Smooth muscle cell (in vitro differentiated cells): ENCODE measurements at regions not wholly inside any gene's neighbourhood (a gene's known extent, or its start where the extent isn't known, plus 50 kb on each side); places are given as distances from the start of the nearest gene placed in this dataset.

Experiments used
- DNase-seq: peaks from one replicate; lab custom pipeline; 2025; ENCODE audit not compliant: unreplicated experiment; lab: John Stamatoyannopoulos, UW
- H2AFZ ChIP-seq: fragments of 200-600 bp; sonication (generic); 2 replicates; pipeline ENCODE4 v1.6.0; 2016; ENCODE audit warnings: antibody characterized with exemption, low read depth, mild to moderate bottlenecking
- H3F3A ChIP-seq: fragments of 200-600 bp; sonication (generic); 2 replicates; pipeline ENCODE4 v1.6.0; 2017; ENCODE audit warnings: antibody characterized with exemption, low read depth
- H3K27ac ChIP-seq: fragments of 200-600 bp; sonication (generic); 2 replicates; pipeline ENCODE4 v1.5.1; 2016; ENCODE audit warnings: low read depth, mild to moderate bottlenecking
- H3K27me3 ChIP-seq: fragments of 200-600 bp; sonication (generic); 2 replicates; pipeline ENCODE4 v1.6.1; 2016; ENCODE audit warnings: low read depth, mild to moderate bottlenecking
- H3K36me3 ChIP-seq: fragments of 200-600 bp; sonication (generic); 2 replicates; pipeline ENCODE4 v1.5.1; 2016; ENCODE audit warnings: low read depth
- H3K4me1 ChIP-seq: fragments of 200-600 bp; sonication (generic); 2 replicates; pipeline ENCODE4 v1.5.1; 2016; ENCODE audit warnings: low read depth
- H3K4me2 ChIP-seq: fragments of 200-600 bp; sonication (generic); 2 replicates; pipeline ENCODE4 v1.6.0; 2016; ENCODE audit warnings: mild to moderate bottlenecking
- H3K4me3 ChIP-seq: fragments of 200-600 bp; sonication (generic); 2 replicates; pipeline ENCODE4 v1.5.1; 2016; ENCODE audit warnings: mild to moderate bottlenecking
- H3K79me2 ChIP-seq: fragments of 200-600 bp; sonication (generic); 2 replicates; pipeline ENCODE4 v1.6.0; 2016; ENCODE audit warnings: low read depth, mild to moderate bottlenecking
- H3K9ac ChIP-seq: fragments of 200-600 bp; sonication (generic); 2 replicates; pipeline ENCODE4 v1.6.0; 2016; ENCODE audit warnings: low read depth
- H3K9me3 ChIP-seq: fragments of 200-600 bp; sonication (generic); replicated peaks from 2 replicates; pipeline ENCODE4 v1.5.1; 2016; ENCODE audit warnings: low read depth
- H4K20me1 ChIP-seq: fragments of 200-600 bp; sonication (generic); 2 replicates; pipeline ENCODE4 v1.6.0; 2016; ENCODE audit warnings: low read depth
- WGBS: methylation state at CpG from one replicate; pipeline ENCODE4 v1.1.7; 2016; ENCODE audit warnings: low lambda C conversion rate; 5-methylcytosine and 5-hydroxymethylcytosine counted together
- TF ChIP-seq, protein P1 (sequence below): fragments of 200-600 bp; sonication (generic); IDR thresholded peaks from 2 replicates; pipeline ENCODE4 v1.5.1; 2017; ENCODE audit warnings: borderline replicate concordance, mild to moderate bottlenecking, antibody characterized with exemption; ENCODE audit not compliant: insufficient read depth, poor library complexity, severe bottlenecking

DNA sequence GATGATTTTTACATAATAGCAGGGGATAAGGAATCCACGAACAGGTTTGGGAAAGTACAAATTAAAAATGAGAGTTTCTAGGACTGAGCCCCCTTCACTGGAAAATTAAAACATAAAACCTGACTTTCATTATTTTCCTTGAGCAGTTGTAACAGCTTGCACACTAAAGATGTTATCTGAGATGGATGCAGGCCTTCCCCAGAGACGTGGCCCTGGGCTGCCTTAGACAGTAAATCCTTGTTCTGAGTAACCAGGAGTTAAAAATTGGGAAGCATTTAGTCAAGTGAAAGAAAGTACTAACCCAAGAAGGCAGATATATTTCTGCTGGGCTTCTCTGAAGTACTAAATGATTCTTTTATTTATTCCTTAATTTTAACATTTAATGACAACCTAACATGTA, 432.2 kb upstream of the KIF2B start:
- WGBS = 62% methylated on average over 2 of the region's 2 CpGs
- Histone ChIP-seq H2AFZ (no peak overlapping the region), H3K4me2 (no peak overlapping the region), H3K9ac (no peak overlapping the region), H3K4me1 (no peaks in the 10 kb centered on the region), H3K36me3 (no peaks in the 10 kb centered on the region), H3K4me3 (no peak overlapping the region), H3K27ac (no peak overlapping the region), H3K79me2 (no peaks in the 10 kb centered on the region), H3K9me3 (no peaks in the 10 kb centered on the region), H3F3A (no peaks in the 10 kb centered on the region), H4K20me1 (no peaks in the 10 kb centered on the region), H3K27me3 (no peaks in the 10 kb centered on the region)
- DNase-seq = no peak
- TF ChIP-seq, protein P1, sequence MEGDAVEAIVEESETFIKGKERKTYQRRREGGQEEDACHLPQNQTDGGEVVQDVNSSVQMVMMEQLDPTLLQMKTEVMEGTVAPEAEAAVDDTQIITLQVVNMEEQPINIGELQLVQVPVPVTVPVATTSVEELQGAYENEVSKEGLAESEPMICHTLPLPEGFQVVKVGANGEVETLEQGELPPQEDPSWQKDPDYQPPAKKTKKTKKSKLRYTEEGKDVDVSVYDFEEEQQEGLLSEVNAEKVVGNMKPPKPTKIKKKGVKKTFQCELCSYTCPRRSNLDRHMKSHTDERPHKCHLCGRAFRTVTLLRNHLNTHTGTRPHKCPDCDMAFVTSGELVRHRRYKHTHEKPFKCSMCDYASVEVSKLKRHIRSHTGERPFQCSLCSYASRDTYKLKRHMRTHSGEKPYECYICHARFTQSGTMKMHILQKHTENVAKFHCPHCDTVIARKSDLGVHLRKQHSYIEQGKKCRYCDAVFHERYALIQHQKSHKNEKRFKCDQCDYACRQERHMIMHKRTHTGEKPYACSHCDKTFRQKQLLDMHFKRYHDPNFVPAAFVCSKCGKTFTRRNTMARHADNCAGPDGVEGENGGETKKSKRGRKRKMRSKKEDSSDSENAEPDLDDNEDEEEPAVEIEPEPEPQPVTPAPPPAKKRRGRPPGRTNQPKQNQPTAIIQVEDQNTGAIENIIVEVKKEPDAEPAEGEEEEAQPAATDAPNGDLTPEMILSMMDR = no peak

DNA sequence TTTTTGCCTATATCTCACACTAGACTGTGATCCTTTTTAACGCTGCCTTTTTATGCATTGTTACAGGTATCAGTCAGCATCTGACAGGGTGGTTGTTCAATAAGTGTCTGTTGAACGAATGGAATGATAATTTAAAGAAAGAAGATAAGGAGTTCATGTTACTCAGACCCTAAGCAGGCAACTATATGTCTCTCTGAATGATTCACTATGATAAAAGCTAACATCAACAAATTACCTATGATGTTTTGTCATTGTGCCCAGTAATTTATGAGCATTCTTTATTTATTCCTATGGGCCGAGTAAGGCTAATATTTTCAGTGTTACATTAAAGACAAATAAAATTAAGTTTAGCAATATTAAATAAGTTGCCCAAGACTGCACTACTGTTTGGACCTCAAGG, 435.0 kb upstream of the KIF2B start:
- Histone ChIP-seq H3K79me2 (no peaks in the 10 kb centered on the region), H3K9ac (no peak overlapping the region), H3K4me3 (no peak overlapping the region), H3F3A (no peaks in the 10 kb centered on the region), H3K36me3 (no peaks in the 10 kb centered on the region), H3K27ac (no peak overlapping the region), H3K27me3 (no peaks in the 10 kb centered on the region), H3K4me1 (no peaks in the 10 kb centered on the region), H3K4me2 (no peak overlapping the region), H2AFZ (no peak overlapping the region), H3K9me3 (no peaks in the 10 kb centered on the region), H4K20me1 (no peaks in the 10 kb centered on the region)
- TF ChIP-seq, protein P1 = no peak
- WGBS = 78% methylated on average over 3 of the region's 3 CpGs
- DNase-seq = no peak

DNA sequence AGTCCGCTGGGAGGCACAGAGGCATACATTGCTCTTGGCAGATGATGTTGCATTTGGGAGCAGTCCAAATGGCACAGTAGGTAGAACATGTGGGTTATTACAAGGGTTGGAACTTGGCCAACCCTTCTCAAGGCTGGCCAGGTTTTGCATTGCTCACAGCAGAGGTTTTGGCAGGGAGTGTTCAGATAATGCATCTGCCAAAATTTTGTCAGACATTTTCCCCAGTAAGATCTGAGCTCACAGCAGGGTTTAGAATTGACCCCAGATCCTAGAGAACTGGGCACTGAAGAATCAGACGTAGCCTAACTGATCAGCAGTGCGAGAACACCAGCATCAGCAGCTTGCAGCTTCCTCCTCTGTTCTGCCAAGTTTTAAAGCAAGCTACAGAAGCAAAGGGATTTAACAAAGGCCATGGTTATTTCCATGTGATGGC, 468.8 kb upstream of the KIF2B start:
- H4K20me1 ChIP-seq = no peaks in the 10 kb centered on the region
- TF ChIP-seq, protein P1 = no peak
- no peak overlapping the region for H3K4me3 ChIP-seq
- no peaks in the 10 kb centered on the region for H3K9me3 ChIP-seq
- DNase-seq = no peak
- H2AFZ ChIP-seq = no peak overlapping the region
- H3K27me3 ChIP-seq = no peaks in the 10 kb centered on the region
- no peak overlapping the region for H3K4me2 ChIP-seq
- no peaks in the 10 kb centered on the region for H3K79me2 ChIP-seq
- no peaks in the 10 kb centered on the region for H3K36me3 ChIP-seq
- H3K27ac ChIP-seq = no peak overlapping the region
- H3F3A ChIP-seq = no peaks in the 10 kb centered on the region
- no peak overlapping the region for H3K9ac ChIP-seq
- WGBS = 85% methylated on average over 3 of the region's 3 CpGs
- H3K4me1 ChIP-seq = no peaks in the 10 kb centered on the region

DNA sequence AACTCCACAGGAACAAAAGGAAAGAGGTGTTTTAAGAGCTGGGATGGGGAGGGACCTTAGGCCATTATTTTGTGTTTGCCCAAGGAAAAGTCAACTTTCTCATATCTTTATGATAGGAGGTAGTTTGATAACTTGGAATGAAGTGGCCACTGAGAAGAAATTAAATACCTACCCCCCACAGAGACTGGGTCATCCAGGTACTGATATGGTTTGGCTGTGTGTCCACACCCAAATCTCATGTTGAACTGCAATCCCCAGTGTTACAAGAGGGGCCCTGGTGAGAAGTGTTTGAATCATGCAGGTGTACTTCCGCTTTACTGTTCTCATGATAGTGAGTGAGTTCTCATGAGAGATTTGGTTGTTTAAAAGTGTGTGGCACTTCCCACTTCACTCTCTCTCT, 477.9 kb upstream of the KIF2B start:
- TF ChIP-seq, protein P1 = no peak

More for the DNA sequence above, 477.9 kb upstream of the KIF2B start:
- Histone ChIP-seq H3K27ac (no peak overlapping the region), H3K4me2 (no peak overlapping the region), H3K79me2 (no peaks in the 10 kb centered on the region), H3K4me3 (no peak overlapping the region), H3K27me3 (no peaks in the 10 kb centered on the region), H3K9ac (no peak overlapping the region), H3K9me3 (no peaks in the 10 kb centered on the region), H2AFZ (no peak overlapping the region), H3F3A (no peaks in the 10 kb centered on the region), H3K4me1 (no peaks in the 10 kb centered on the region), H4K20me1 (no peaks in the 10 kb centered on the region), H3K36me3 (no peaks in the 10 kb centered on the region)
- 100% methylated on average over 1 of the region's 1 CpG for WGBS
- DNase-seq = no peak
